CD4-positive, alpha-beta T cell treated with Interleukin-1 beta for 1 hour (primary cell): ENCODE measurements at regions not wholly inside any gene's neighbourhood (a gene's known extent, or its start where the extent isn't known, plus 50 kb on each side); places are given as distances from the start of the nearest gene placed in this dataset.
"Not testable (repeated sequence)": the region's sequence is repeated elsewhere in the genome, so short reads cannot be mapped to it uniquely, and the experiment has no call there.

Experiments
- DNase-seq, 2 donors: peaks; one replicate each; pipeline ENCODE4 v3.0.0-alpha.2; 2020 to 2022

GRCh38 chr17:30711626-30712507, 112.6 kb downstream of the CRLF3 start:
- DNase-seq: not testable (repeated sequence)

GRCh38 chr17:30711176-30711575, 113.3 kb downstream of the CRLF3 start:
- not testable (repeated sequence) for DNase-seq

GRCh38 chr17:30710276-30711088, 114.0 kb downstream of the CRLF3 start:
- not testable (repeated sequence) for DNase-seq

GRCh38 chr17:30709561-30710275, 114.8 kb downstream of the CRLF3 start:
- DNase-seq: peak; percentile 33 to 43

GRCh38 chr17:30709096-30709495, 115.4 kb downstream of the CRLF3 start:
- DNase-seq: peak; percentile 19 to 33

GRCh38 chr17:30708241-30709078, 116.0 kb downstream of the CRLF3 start:
- DNase-seq: peak; percentile 67 to 74

GRCh38 chr17:30707724-30708240, 116.7 kb downstream of the CRLF3 start:
- peak in 1 of 2 donors; percentile 45 for DNase-seq

- not testable (repeated sequence) for DNase-seq
Observed at GRCh38 chr17:30706461-30707335, 117.8 kb downstream of the CRLF3 start.

GRCh38 chr17:30706004-30706403, 118.5 kb downstream of the CRLF3 start:
- not testable (repeated sequence) for DNase-seq

GRCh38 chr17:30701498-30701989, 122.9 kb downstream of the CRLF3 start:
- DNase-seq: no peak

- DNase-seq: not testable (repeated sequence)
Observed at GRCh38 chr17:30700833-30701232, 123.7 kb downstream of the CRLF3 start.

GRCh38 chr17:30697619-30698460, 126.7 kb downstream of the CRLF3 start:
- DNase-seq: peak; percentile 70 to 80

- DNase-seq: no peak
Observed at GRCh38 chr17:30696234-30696633, 128.3 kb downstream of the CRLF3 start.

GRCh38 chr17:30695265-30695811, 129.2 kb downstream of the CRLF3 start:
- not testable (repeated sequence) for DNase-seq

GRCh38 chr17:30693772-30694171, 130.7 kb downstream of the CRLF3 start:
- peak; percentile 42 to 50 for DNase-seq

- not testable (repeated sequence) for DNase-seq
Observed at GRCh38 chr17:30689266-30690000, 135.1 kb downstream of the CRLF3 start.

- DNase-seq: not testable (repeated sequence)
Observed at GRCh38 chr17:30686538-30687479, 137.7 kb downstream of the CRLF3 start.
